Stimulated activated CD4-positive, alpha-beta T cell treated with anti-CD3 and anti-CD28 coated beads, Interleukin-1b, Interleukin-23, amount 100 ng/mL, for 24 hours (primary cell): ENCODE measurements at regions not wholly inside any gene's neighbourhood (a gene's known extent, or its start where the extent isn't known, plus 50 kb on each side); places are given as distances from the start of the nearest gene placed in this dataset.
"Not testable (repeated sequence)": the region's sequence is repeated elsewhere in the genome, so short reads cannot be mapped to it uniquely, and the experiment has no call there.

Experiments
- DNase-seq, 4 experiments: peaks; one replicate each; pipeline ENCODE4 v3.0.0-alpha.2; 2020; ENCODE audit warnings: low read depth in 4 of 4, low spot score in 1 of 4

GRCh38 chr9:135173066-135173465 lies 85.6 kb downstream of the OLFM1 start:
- DNase-seq, result no peak

- DNase-seq, result no peak
These were observed 86.8 kb downstream of the OLFM1 start for GRCh38 chr9:135174248-135174647.

- DNase-seq, result no peak
These were observed 87.5 kb downstream of the OLFM1 start for GRCh38 chr9:135174981-135175380.

- no peak for DNase-seq
These were observed 88.8 kb downstream of the OLFM1 start for GRCh38 chr9:135176284-135176683.

GRCh38 chr9:135177562-135177961 lies 90.1 kb downstream of the OLFM1 start:
- DNase-seq, result not testable (repeated sequence)

GRCh38 chr9:135178498-135178897 lies 91.0 kb downstream of the OLFM1 start:
- no peak for DNase-seq

- DNase-seq, result no peak
These were observed 91.6 kb downstream of the OLFM1 start for GRCh38 chr9:135179041-135179440.

- no peak for DNase-seq
These were observed 92.5 kb downstream of the OLFM1 start for GRCh38 chr9:135179976-135180375.

GRCh38 chr9:135180586-135180985 lies 93.1 kb downstream of the OLFM1 start:
- no peak for DNase-seq

GRCh38 chr9:135181336-135181735 lies 93.9 kb downstream of the OLFM1 start:
- no peak for DNase-seq

GRCh38 chr9:135181841-135182240 lies 94.4 kb downstream of the OLFM1 start:
- DNase-seq, result not testable (repeated sequence)

- no peak for DNase-seq
These were observed 95.6 kb downstream of the OLFM1 start for GRCh38 chr9:135183069-135183468.

GRCh38 chr9:135183528-135184180 lies 96.2 kb downstream of the OLFM1 start:
- no peak for DNase-seq

GRCh38 chr9:135184181-135185053 lies 96.9 kb downstream of the OLFM1 start:
- DNase-seq, result no peak

GRCh38 chr9:135185060-135185459 lies 97.6 kb downstream of the OLFM1 start:
- no peak for DNase-seq

- no peak for DNase-seq
These were observed 99.0 kb downstream of the OLFM1 start for GRCh38 chr9:135186248-135187164.

GRCh38 chr9:135187365-135187764 lies 99.9 kb downstream of the OLFM1 start:
- DNase-seq, result no peak

GRCh38 chr9:135188681-135189151 lies 101.2 kb downstream of the OLFM1 start:
- no peak for DNase-seq

- no peak for DNase-seq
These were observed 102.0 kb downstream of the OLFM1 start for GRCh38 chr9:135189497-135189896.

- DNase-seq, result no peak
These were observed 103.5 kb downstream of the OLFM1 start for GRCh38 chr9:135190789-135191577.
